GM08714 (cell line): ENCODE measurements at regions not wholly inside any gene's neighbourhood (a gene's known extent, or its start where the extent isn't known, plus 50 kb on each side); places are given as distances from the start of the nearest gene placed in this dataset.

Experiments
- H3K4me3 ChIP-seq: fragments of 200-500 bp; sonication (Bioruptor generic); 2 replicates; pipeline ENCODE4 v1.5.1; 2014; ENCODE audit warnings: mild to moderate bottlenecking, low read length, inconsistent platforms
- ZNF274 ChIP-seq: IDR thresholded peaks from 2 replicates; pipeline ENCODE4 v1.6.1; 2012; ENCODE audit warnings: mild to moderate bottlenecking, low read depth, low read length

DNA sequence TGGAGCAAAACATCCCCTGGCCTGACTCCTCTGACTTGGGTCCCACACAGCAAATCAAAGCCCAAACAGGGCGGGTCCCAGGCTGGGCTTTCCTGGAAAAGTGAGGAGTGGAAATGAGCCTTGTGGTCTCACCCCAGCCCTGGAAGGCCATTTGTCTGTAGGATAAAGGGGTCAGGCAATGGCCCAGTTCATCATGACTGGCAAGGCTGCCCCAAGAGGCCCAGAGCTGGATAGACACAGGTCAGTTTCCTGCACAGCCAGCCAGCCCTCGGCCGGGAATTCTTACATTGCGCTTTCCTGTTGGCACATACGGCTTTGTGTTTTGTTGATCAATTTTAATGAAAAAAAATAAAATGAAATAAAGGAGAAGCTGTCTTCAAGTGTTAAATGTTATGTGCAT, 174.3 kb downstream of the TSHZ3 start:
- no peak for TF ChIP-seq ZNF274

GRCh38 chr19:31173991-31174390, 175.2 kb downstream of the TSHZ3 start:
- no peak for TF ChIP-seq ZNF274
- no peak overlapping the region for H3K4me3 ChIP-seq

More for the DNA sequence above, 174.3 kb downstream of the TSHZ3 start:
- H3K4me3 ChIP-seq: no peak overlapping the region

GRCh38 chr19:31171936-31172335, 177.3 kb downstream of the TSHZ3 start:
- H3K4me3 ChIP-seq: no peak overlapping the region

DNA sequence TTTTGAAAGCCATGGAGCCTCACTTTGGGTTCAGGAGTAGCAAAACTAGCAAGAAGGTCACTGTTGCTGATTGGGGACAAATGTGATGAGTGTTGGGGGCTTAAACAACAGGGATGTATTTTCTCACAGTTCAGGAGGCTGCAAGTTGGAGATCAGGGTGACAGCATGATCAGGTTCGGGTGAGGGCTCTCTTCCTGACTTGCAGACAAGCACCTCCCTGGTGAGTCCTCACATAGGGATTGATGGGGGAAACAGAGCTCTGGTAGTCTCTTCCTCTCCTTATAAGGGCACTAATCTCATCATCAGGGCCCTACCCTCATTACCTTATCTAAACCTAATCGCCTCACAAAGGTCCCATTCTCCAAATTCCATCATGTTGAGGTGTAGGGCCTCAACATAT, 179.2 kb downstream of the TSHZ3 start:
- TF ChIP-seq ZNF274: no peak
- H3K4me3 ChIP-seq: no peak overlapping the region

More at GRCh38 chr19:31171936-31172335, 177.3 kb downstream of the TSHZ3 start:
- TF ChIP-seq ZNF274: no peak

DNA sequence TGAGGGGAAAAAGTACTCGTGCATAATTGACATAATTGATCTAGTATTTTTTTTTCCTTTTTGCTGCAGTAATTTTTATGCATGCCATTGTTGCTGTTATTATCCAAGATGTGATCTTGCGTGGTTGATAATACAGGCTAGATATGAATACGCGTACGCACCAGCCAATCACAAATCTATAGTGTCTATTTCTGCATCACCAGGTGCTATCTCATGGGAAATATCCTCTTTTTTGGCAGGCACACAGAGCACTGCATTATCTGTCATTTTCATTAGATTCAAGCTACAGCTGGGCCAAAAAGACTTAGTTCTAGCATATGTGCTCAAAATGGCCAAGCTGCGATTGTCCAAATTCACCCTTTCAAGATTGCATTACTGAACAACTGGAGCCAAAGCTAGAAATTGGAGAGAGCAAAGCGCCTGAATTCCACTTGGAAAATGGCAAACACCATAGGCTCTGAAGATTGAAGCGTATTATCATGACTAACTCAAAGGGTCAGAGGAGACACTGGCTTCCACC, 181.1 kb downstream of the TSHZ3 start:
- no peak overlapping the region for H3K4me3 ChIP-seq
- no peak for TF ChIP-seq ZNF274

GRCh38 chr19:31167690-31168089, 181.5 kb downstream of the TSHZ3 start:
- H3K4me3 ChIP-seq: no peak overlapping the region
- TF ChIP-seq ZNF274: no peak

DNA sequence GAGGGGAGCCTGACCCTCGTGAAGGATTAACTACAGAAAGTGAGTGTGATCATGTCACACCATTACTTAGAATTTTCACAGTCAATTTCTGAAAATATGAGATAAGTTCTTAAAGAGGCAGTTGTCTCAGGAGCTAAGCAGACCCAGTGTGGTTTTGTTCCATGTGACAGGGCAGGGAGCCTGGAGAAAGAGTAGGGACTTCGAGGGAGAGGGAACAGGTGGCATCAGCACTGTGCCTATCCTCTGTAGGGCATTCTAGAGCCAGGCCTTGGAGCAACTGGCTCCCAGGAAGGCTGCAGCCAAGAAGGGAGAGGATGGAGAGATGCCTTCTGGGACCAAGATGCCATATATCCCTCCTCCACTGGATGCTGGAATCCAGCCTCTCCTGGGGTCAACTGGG, 183.0 kb downstream of the TSHZ3 start:
- H3K4me3 ChIP-seq: no peak overlapping the region
- no peak for TF ChIP-seq ZNF274

GRCh38 chr19:31164791-31165251, 184.4 kb downstream of the TSHZ3 start:
- no peak overlapping the region for H3K4me3 ChIP-seq
- TF ChIP-seq ZNF274: no peak

DNA sequence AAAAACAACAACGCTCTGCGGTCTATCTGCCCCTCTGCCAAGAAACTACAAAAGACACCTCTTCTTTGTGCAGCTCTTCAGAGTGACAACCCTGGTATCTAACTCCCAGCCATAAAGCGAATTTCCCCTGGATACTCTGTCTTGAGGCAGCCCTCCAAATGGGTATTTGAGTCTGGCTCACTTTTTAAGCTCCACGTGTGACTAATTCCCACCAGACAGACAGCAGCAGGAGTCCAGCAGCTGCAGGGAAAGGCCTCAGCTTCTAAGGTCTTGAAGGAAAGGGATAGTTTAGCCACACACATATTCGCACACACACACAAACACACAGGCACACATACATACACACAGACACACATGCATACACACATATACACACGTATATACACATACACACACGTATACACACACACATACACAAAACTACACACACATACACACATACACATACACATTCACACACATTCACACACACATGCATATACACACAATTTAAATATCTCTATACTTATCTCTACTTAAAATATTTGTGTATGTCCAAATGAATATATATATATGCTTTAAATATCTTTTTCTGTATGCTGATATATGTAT, 188.8 kb downstream of the TSHZ3 start:
- no peak overlapping the region for H3K4me3 ChIP-seq
- no peak for TF ChIP-seq ZNF274

DNA sequence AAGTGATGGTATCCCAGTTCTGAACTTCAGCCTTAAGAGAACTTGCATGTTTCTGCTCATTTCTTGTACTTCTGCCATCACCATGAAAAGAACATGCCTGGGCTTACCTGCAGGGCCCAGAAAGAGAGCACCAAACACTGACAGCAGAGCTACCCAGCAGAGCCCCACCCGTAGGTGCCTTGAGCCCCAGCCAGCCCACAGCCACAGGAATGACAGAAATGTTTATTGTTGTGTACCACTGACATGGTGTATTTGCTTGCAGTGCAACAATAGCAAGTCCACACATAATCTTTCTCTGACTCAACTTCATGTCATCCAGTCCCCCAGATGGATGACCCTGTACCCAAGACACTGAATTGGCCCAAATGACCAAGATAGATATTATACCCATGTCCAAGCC, 195.2 kb downstream of the TSHZ3 start:
- no peak for TF ChIP-seq ZNF274
- no peak overlapping the region for H3K4me3 ChIP-seq

- TF ChIP-seq ZNF274: no peak
- no peak overlapping the region for H3K4me3 ChIP-seq
These were observed 196.3 kb downstream of the TSHZ3 start for GRCh38 chr19:31152906-31153305.

DNA sequence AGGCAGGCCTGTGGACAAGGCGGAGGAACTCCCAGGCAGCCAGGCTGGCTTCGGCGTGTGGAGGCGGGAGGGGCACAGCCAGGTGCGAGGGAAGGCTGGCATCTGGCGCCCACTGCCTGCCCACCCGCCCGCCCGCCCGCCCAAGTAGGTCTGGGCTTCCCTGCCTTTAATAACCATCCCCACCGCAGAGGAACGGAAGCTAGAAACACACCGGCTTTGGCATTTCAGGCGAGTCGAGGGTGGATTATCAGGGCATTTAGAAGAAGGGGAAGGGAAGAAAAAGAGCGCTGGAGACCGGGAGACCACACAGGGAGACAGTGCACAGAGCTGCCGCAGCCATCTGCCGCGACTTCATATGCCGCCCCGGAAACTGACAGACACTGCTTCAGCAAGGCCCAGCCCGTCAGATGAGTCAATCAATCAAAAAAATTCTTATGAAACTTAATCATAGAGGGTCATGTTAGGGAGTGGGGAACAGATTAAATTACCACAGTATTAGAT, 199.7 kb downstream of the TSHZ3 start:
- no peak for TF ChIP-seq ZNF274
- H3K4me3 ChIP-seq: no peak overlapping the region

- no peak overlapping the region for H3K4me3 ChIP-seq
- no peak for TF ChIP-seq ZNF274
These were observed 200.6 kb downstream of the TSHZ3 start for GRCh38 chr19:31148671-31149070.

DNA sequence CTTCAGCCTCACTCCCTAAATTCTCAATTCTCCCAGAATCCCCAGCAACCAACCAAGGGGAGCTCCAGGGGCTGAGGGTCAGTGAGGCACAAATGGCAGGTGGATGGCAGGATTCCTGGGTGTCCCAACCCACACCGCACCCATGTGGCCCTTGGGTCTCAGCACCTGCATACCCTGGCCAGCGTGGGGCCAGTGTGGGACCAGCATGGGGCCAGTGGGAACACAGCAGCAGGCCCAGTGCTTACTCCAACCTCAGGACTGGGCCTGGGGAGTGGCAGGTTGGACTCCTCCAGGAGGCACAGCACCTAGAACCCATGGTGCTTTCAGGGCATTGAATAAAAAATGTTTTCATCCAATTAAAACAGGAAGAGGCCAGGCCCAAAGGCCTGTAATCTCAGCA, 202.0 kb downstream of the TSHZ3 start:
- no peak for TF ChIP-seq ZNF274
- H3K4me3 ChIP-seq: no peak overlapping the region

DNA sequence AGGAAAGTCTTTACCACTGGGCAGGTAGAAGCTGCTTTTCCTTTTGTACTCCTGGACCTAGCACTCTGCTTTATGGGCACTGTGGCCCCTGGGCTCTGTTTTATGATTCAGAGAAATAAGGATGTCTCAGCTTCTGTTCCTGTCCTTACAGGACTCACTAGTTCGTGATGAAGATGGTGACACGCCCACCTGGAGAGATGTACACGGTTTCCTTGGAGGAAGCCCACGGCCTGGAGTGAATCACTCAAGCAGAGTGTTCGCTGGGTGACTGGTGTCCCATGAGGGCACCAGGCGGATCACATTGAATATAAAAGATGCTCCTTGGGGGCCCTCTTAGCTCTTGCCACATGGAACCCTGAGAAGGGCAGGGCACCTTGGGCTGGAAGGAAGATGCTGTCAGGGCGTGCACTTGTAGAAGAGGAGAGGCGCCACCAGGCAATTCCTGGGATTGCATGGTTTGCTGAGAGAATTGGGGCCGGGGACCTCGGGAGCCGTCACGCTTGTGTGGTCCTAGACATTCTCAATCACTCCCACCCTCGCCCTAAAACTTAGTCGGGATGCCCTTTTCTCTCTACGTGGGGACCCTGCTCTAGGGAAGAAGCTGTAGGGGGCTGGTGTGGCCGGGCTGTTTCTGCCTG, 202.6 kb downstream of the TSHZ3 start:
- no peak for TF ChIP-seq ZNF274
- no peak overlapping the region for H3K4me3 ChIP-seq
